ENCODE measurements at regions not wholly inside any gene's neighbourhood (a gene's known extent, or its start where the extent isn't known, plus 50 kb on each side); places are given as distances from the start of the nearest gene placed in this dataset. TPM values are rescaled to one million over a fixed set of nuclear protein-coding genes. Genes with fewer than 3 reads are reported as not detected.

DNA sequence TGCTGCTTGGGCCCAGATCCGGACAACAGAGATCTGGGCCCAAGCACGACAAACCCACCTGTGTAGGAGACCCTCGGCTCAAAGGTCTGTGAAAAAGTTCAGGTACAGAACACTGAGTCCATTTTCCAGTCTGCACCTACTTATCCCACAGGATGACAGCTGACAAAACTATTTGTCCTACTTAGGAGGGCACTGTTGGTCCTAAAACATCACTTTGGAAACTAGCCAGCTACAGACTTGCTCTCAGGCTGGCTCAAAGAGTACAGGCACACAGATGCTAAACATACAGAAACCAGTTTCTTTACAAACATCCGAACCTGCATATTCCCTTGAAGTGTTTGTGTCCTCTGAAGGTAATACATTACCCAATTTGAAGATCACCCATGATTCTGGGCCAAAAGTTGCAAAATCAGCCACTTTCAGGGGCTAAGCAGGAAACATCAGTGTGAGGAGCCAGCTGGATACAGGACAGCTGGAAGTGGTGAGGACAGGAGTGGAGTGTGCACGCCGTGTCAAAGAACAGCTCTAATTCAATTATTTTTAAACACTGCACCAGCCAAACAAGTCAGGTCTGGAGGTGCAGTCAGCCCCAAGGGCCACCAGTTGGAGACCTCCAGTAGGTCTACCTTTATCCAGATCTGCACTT lies 88.5 kb downstream of the NOC3L start:
- no peak for DNase-seq (ENCODE audit: low spot score in 2 of 2)
- FAIRE-seq = no peak

DNA sequence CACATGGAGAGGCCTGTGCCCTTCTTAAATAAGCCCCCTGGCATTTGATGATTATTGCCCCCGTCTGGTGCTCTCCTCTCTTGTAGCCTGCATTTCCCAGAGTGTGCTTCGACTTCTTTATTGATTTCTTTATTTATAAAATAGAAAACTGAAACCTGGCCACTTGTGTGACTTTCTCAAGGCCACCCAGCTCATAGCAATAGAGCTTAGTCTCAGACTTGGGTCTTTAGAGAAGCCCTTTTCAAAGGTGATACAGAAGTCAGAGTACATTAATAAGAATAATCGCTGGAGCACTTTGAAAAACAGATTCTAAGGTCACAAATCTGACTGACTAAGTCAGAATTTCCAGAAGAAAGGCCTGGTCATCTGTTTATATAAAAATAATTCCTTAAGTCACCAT lies 86.6 kb downstream of the NOC3L start:
- DNase-seq (ENCODE audit: low spot score in 2 of 2) (no peak), FAIRE-seq (no peak)

DNA sequence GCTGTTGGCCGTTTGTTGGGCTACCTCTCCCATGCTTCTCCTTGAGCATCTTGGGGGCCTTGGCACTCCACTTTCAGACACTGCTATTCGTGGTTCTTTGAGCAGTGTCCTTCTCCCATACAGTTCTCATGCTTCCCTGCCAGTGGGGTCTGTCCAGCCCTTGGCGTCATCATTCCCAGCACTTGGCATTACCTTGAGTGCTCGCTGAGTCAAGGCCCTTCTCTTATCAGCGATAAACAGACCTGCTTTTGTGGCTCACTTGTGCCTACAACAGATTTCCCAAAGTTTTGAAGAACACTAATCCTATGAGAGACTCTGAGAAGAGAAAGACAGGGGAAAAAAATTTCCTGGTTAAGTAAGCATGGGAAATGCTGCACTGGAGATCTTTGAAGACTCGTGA lies 85.3 kb downstream of the NOC3L start:
- FAIRE-seq = no peak
- DNase-seq (ENCODE audit: low spot score in 2 of 2) = no peak

DNA sequence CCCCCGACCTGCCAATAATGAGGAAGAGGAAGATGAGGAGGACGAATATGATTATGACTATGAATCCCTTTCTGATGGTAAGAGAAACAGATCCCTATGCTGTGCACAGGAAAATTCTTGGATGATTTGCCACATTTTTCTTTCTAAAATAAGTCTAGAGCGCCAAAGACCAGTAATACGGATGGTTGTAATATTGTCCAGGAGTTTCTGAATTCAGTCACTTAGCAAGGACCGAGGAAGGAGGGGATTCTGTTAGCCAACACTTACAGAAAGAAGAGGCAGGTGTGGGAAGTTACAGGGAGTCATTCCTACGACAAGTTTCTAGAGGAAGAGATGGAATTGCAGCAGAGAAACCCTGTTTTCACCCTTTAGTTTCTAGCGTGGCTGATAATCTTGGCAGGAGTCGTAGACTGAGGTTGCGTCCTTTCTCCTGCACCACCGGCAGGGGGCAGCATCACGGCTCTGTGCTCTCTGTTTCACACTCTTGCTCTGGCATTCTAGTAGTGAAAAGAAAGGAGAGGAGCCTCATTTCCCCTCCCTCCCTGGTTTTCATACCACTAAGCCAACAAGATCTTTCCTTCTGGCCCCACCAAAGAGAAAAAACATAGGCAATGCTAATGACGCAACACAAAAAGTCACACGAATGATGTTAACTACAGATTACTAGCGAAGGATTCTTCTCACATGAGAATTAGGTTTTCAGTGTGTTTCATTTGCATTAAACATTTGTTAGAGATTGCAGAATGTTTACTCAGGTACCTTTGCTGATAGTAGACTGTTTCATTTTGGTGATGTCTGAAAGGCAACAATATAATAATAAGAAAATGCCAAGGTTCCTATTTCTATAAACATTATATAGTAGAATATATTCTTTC lies 82.7 kb downstream of the NOC3L start:
- DNase-seq (ENCODE audit: low spot score in 2 of 2) = peak in 1 of 2 donors; percentile 10

DNA sequence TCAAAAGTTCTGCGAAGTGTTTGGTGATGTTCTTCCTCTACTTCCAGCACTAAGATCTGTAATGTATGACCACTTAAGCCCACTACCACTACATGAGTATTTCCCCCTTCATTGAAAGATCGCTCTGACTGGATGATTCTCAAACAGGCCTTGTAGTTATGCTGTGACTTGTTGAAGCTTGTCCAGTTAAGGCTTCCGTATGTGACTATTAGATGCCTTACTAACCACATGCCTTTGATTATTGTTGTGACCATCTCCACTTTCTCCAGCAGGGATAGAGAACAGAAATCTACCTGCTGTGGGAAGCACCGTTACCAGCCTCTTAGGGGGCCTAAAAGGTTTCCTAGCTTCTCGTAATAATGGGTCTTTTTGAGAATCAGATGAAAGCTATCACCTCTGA lies 81.1 kb downstream of the NOC3L start:
- DNase-seq (ENCODE audit: low spot score in 2 of 2) = no peak
- no peak for FAIRE-seq

More for the DNA sequence above, 82.7 kb downstream of the NOC3L start:
- no peak for FAIRE-seq

DNA sequence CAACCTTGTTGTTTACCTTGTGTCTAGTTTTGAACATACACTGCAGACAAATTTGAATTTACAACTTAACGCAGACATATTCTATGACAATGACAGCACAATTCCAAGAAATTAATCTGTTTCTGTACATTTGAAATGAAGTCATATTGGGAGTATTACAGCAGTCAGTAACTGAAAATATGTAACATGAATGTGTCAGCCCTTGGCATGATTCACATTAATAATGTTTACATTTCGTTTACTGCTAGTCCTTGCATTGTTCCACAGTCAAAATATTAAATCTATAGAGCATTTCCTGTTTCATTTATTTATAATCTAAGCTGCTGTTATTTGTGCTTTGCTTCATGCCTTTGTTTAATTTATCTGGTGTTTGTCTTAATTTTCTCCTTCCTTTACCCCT lies 80.4 kb downstream of the NOC3L start:
- DNase-seq (ENCODE audit: low spot score in 2 of 2) (no peak), FAIRE-seq (no peak)

Small RNA genes in the stretch of these regions (small RNA-seq; reads per million reads assigned to genes)
- not detected for gene RNU6-657P

All from frontal cortex (tissue), 4 donors.